ENCODE measurements at regions not wholly inside any gene's neighbourhood (a gene's known extent, or its start where the extent isn't known, plus 50 kb on each side); places are given as distances from the start of the nearest gene placed in this dataset.

DNA sequence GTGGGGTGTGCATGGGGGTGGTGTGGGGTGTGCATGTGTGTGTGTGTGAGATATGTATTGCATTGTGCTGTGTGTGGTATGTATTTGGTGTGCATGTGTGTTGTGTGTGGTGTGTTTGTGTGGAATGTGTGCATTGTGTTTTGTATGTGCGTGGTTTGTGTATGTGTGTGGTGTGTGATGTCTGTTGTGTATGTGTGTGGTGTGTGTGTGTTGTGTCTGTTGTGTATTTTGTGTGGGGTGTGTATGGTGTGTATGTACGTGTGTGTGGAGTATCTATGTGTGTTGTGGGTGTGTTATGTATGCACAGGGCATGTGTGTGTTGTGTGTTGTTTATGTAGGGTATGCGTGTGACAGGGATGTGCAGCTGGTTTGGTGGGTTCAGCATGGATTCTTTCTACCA is 67.8 kb upstream of the COG2 start:
- Histone ChIP-seq H3K27me3 (ENCODE audit: insufficient read depth, low read length, poor library complexity, severe bottlenecking) (no peaks in the 10 kb centered on the region), H3K4me1 (ENCODE audit: insufficient read depth, low read length, poor library complexity, severe bottlenecking) (no peaks in the 10 kb centered on the region), H3K9me2 (replicated peaks; ENCODE audit: low read depth, low read length) (no peaks in the 10 kb centered on the region), H3K4me3 (ENCODE audit: low read length, poor library complexity, severe bottlenecking) (no peak overlapping the region), H3K36me3 (ENCODE audit: insufficient read depth, low read length) (no peaks in the 10 kb centered on the region), H3K79me2 (ENCODE audit: insufficient read depth, low read length) (no peaks in the 10 kb centered on the region), H2AFZ (ENCODE audit: low read length) (no peak overlapping the region), H3K9me3 (ENCODE audit: insufficient read depth, low read depth, low read length) (no peaks in the 10 kb centered on the region), H3K4me2 (ENCODE audit: low read depth, low read length, poor library complexity, severe bottlenecking) (no peak overlapping the region), H3K9ac (ENCODE audit: low read depth, low read length, poor library complexity, severe bottlenecking) (no peak overlapping the region), H3F3A (ENCODE audit: low read depth) (no peaks in the 10 kb centered on the region), H4K20me1 (ENCODE audit: insufficient read depth, low read length, poor library complexity, severe bottlenecking) (no peaks in the 10 kb centered on the region)
- TF ChIP-seq, protein P1, sequence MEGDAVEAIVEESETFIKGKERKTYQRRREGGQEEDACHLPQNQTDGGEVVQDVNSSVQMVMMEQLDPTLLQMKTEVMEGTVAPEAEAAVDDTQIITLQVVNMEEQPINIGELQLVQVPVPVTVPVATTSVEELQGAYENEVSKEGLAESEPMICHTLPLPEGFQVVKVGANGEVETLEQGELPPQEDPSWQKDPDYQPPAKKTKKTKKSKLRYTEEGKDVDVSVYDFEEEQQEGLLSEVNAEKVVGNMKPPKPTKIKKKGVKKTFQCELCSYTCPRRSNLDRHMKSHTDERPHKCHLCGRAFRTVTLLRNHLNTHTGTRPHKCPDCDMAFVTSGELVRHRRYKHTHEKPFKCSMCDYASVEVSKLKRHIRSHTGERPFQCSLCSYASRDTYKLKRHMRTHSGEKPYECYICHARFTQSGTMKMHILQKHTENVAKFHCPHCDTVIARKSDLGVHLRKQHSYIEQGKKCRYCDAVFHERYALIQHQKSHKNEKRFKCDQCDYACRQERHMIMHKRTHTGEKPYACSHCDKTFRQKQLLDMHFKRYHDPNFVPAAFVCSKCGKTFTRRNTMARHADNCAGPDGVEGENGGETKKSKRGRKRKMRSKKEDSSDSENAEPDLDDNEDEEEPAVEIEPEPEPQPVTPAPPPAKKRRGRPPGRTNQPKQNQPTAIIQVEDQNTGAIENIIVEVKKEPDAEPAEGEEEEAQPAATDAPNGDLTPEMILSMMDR (conservative IDR thresholded peaks at IDR 0.05; ENCODE audit: low read length), result no peak
- TF ChIP-seq EZH2phosphoT487 (IDR thresholded peaks at IDR 0.05; ENCODE audit: borderline replicate concordance), result no peak

DNA sequence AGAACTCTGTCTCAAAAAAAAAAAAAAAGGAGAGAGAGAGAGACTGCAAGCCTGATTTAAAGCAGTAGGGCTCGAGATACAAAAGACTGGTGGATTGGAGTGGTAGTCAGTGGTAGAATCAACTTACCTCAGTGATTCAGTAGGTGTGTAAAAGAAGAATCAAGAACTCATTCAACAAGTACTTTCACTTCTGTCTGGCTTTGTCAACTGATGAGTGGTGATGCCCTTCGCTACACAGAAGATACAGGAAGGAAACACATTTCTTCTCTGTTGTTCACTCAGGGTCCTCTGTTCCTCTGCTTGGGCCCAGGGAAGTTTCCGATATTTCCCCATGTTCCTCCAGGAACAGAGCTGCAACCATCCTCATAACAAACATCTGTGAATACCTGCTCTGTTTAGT is 68.6 kb upstream of the COG2 start:
- no peaks in the 10 kb centered on the region for H3K36me3 ChIP-seq (ENCODE audit: insufficient read depth, low read length)
- H4K20me1 ChIP-seq (ENCODE audit: insufficient read depth, low read length, poor library complexity, severe bottlenecking), result no peaks in the 10 kb centered on the region
- H3K27me3 ChIP-seq (ENCODE audit: insufficient read depth, low read length, poor library complexity, severe bottlenecking), result no peaks in the 10 kb centered on the region
- no peak overlapping the region for H3K4me3 ChIP-seq (ENCODE audit: low read length, poor library complexity, severe bottlenecking)
- no peak overlapping the region for H3K9ac ChIP-seq (ENCODE audit: low read depth, low read length, poor library complexity, severe bottlenecking)
- H3K79me2 ChIP-seq (ENCODE audit: insufficient read depth, low read length), result no peaks in the 10 kb centered on the region
- H3K4me2 ChIP-seq (ENCODE audit: low read depth, low read length, poor library complexity, severe bottlenecking), result no peak overlapping the region
- no peak overlapping the region for H2AFZ ChIP-seq (ENCODE audit: low read length)
- H3K4me1 ChIP-seq (ENCODE audit: insufficient read depth, low read length, poor library complexity, severe bottlenecking), result no peaks in the 10 kb centered on the region
- no peaks in the 10 kb centered on the region for H3F3A ChIP-seq (ENCODE audit: low read depth)
- H3K9me2 ChIP-seq (replicated peaks; ENCODE audit: low read depth, low read length), result no peaks in the 10 kb centered on the region
- no peaks in the 10 kb centered on the region for H3K9me3 ChIP-seq (ENCODE audit: insufficient read depth, low read depth, low read length)
- no peak for TF ChIP-seq EZH2phosphoT487 (IDR thresholded peaks at IDR 0.05; ENCODE audit: borderline replicate concordance)
- TF ChIP-seq, protein P1 (conservative IDR thresholded peaks at IDR 0.05; ENCODE audit: low read length), result no peak

DNA sequence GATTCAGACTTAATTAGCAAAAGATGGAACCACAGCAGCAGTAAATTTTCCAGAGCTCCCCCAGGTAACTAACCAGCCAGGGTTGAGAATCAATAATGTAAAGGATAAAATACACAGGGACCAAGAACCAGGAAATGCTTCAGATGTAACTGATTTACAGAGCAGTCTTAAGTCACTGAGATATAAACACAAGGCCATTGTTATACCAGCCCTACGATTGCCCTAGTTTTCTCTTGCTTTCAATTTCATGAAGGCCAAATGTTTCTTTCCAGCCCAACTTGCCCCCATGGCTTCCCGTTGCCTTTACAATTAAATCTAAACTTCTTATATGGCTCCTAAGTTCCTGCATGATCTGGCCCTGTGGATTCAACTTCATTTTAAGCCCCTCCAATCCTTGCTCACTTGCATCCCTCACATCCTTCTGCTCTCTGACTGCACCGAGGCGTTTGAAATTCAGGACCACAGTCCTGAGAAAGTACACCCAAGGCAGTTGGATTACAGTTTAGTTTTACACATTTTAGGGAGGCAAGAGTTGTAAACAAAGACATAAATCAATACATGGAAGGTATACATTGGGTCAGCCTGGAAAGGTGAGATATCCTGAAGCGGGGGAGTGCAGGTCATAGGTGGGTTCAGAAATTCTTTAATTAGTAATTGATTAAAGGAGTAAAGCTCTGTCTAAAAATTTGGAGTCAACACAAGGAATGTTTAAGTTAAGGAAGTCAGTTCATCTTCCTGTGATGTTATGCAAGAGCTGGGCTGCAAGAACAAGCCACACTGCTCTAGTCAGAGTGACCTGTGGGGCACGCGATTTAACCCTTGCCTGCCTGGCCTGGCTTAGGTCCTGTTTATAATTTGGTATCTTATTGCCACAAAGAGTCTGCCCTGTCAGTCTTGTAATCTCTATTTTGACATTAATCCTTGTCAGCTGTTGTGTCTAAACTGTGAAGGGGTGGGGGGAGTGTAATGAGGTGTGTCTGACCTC is 69.9 kb upstream of the COG2 start:
- no peaks in the 10 kb centered on the region for H3K27me3 ChIP-seq (ENCODE audit: insufficient read depth, low read length, poor library complexity, severe bottlenecking)

More for the DNA sequence above, 69.9 kb upstream of the COG2 start:
- no peaks in the 10 kb centered on the region for H3K4me1 ChIP-seq (ENCODE audit: insufficient read depth, low read length, poor library complexity, severe bottlenecking)
- no peak overlapping the region for H2AFZ ChIP-seq (ENCODE audit: low read length)
- H3K4me3 ChIP-seq (ENCODE audit: low read length, poor library complexity, severe bottlenecking), result no peak overlapping the region
- no peaks in the 10 kb centered on the region for H3K9me2 ChIP-seq (replicated peaks; ENCODE audit: low read depth, low read length)
- no peaks in the 10 kb centered on the region for H3K79me2 ChIP-seq (ENCODE audit: insufficient read depth, low read length)
- no peak overlapping the region for H3K9ac ChIP-seq (ENCODE audit: low read depth, low read length, poor library complexity, severe bottlenecking)
- no peak overlapping the region for H3K4me2 ChIP-seq (ENCODE audit: low read depth, low read length, poor library complexity, severe bottlenecking)
- no peaks in the 10 kb centered on the region for H3K36me3 ChIP-seq (ENCODE audit: insufficient read depth, low read length)
- TF ChIP-seq, protein P1 (conservative IDR thresholded peaks at IDR 0.05; ENCODE audit: low read length), result no peak
- no peak for TF ChIP-seq EZH2phosphoT487 (IDR thresholded peaks at IDR 0.05; ENCODE audit: borderline replicate concordance)
- no peaks in the 10 kb centered on the region for H3F3A ChIP-seq (ENCODE audit: low read depth)
- no peaks in the 10 kb centered on the region for H3K9me3 ChIP-seq (ENCODE audit: insufficient read depth, low read depth, low read length)
- H4K20me1 ChIP-seq (ENCODE audit: insufficient read depth, low read length, poor library complexity, severe bottlenecking), result no peaks in the 10 kb centered on the region

All from Loucy (cell line).